WTC11 (cell line): ENCODE measurements at regions not wholly inside any gene's neighbourhood (a gene's known extent, or its start where the extent isn't known, plus 50 kb on each side); places are given as distances from the start of the nearest gene placed in this dataset.

ENCODE experiments used
- ATAC-seq: fragments of 200-7000 bp; cut with Tn5 transposase; 2 replicates; pipeline ENCODE4 v1.10.0; 2021; ENCODE audit warnings: mild to moderate bottlenecking, moderate library complexity
- CTCF ChIA-PET: fragments of 300-600 bp; sonication (Branson Sonifier 250); formaldehyde crosslinking; loops from one replicate; lab custom pipeline; 2021; ENCODE audit warnings: antibody characterized with exemption; lab: Charles Lee
- POLR2A ChIA-PET: fragments of 350-600 bp; sonication (Branson Sonifier 250); formaldehyde crosslinking; loops from one replicate; lab custom pipeline; 2021; ENCODE audit warnings: antibody characterized with exemption; lab: Charles Lee
- DNase-seq: peaks from one replicate; pipeline ENCODE4 v3.0.0; 2021; ENCODE audit warnings: low spot score
- H3K27ac Mint-ChIP-seq: 2 replicates; pipeline ENCODE4 v1.8.0; 2021; ENCODE audit warnings: mixed read lengths
- H3K27me3 Mint-ChIP-seq: 2 replicates; pipeline ENCODE4 v1.8.0; 2021; ENCODE audit warnings: low read depth, mild to moderate bottlenecking, moderate library complexity, mixed read lengths
- H3K36me3 Mint-ChIP-seq: 2 replicates; pipeline ENCODE4 v1.8.0; 2021; ENCODE audit warnings: mixed read lengths
- H3K4me1 Mint-ChIP-seq: 2 replicates; pipeline ENCODE4 v1.8.0; 2022; ENCODE audit warnings: mixed read lengths
- H3K4me3 Mint-ChIP-seq: 2 replicates; pipeline ENCODE4 v1.8.0; 2021; ENCODE audit warnings: mild to moderate bottlenecking, moderate library complexity, mixed read lengths
- H3K9me3 Mint-ChIP-seq: 2 replicates; pipeline ENCODE4 v1.8.0; 2021; ENCODE audit warnings: mixed read lengths
- ATF1 ChIP-seq: sonication (generic); formaldehyde crosslinking; IDR thresholded peaks from 2 replicates; pipeline ENCODE4 v1.8.1; 2023; ENCODE audit warnings: mild to moderate bottlenecking, moderate library complexity, missing genetic modification reagents
- CREM ChIP-seq: sonication (generic); formaldehyde crosslinking; IDR thresholded peaks from 2 replicates; pipeline ENCODE4 v1.8.1; 2022; ENCODE audit warnings: mild to moderate bottlenecking, missing genetic modification reagents, moderate library complexity
- ELF4 ChIP-seq: sonication (generic); formaldehyde crosslinking; IDR thresholded peaks from 2 replicates; pipeline ENCODE4 v1.8.1; 2022; ENCODE audit warnings: low read depth, mild to moderate bottlenecking, moderate library complexity, missing genetic modification reagents
- FOXK1 ChIP-seq: sonication (generic); formaldehyde crosslinking; IDR thresholded peaks from 2 replicates; pipeline ENCODE4 v1.8.0; 2022; ENCODE audit warnings: mild to moderate bottlenecking, moderate library complexity, missing genetic modification reagents
- GABPB1 ChIP-seq: sonication (generic); formaldehyde crosslinking; IDR thresholded peaks from 2 replicates; pipeline ENCODE4 v1.8.1; 2023; ENCODE audit warnings: mild to moderate bottlenecking, missing genetic modification reagents
- GRHL2 ChIP-seq: fragments of 250-450 bp; sonication (Bioruptor Pico); IDR thresholded peaks from 2 replicates; pipeline ENCODE4 v1.8.0; 2022; ENCODE audit warnings: mild to moderate bottlenecking, moderate library complexity; ENCODE audit not compliant: insufficient replicate concordance, severe bottlenecking
- JAZF1 ChIP-seq: fragments of 250-450 bp; sonication (Bioruptor Pico); IDR thresholded peaks from 2 replicates; pipeline ENCODE4 v1.9.0; 2021; ENCODE audit warnings: moderate library complexity, mild to moderate bottlenecking, inconsistent platforms
- KAT7 ChIP-seq: sonication (generic); formaldehyde crosslinking; IDR thresholded peaks from 2 replicates; pipeline ENCODE4 v1.8.1; 2023; ENCODE audit warnings: missing genetic modification reagents, mild to moderate bottlenecking, borderline replicate concordance
- NFE2L1 ChIP-seq: sonication (generic); formaldehyde crosslinking; IDR thresholded peaks from 2 replicates; pipeline ENCODE4 v1.8.1; 2023; ENCODE audit warnings: missing genetic modification reagents
- NFYB ChIP-seq: sonication (generic); formaldehyde crosslinking; conservative IDR thresholded peaks from 2 replicates; pipeline ENCODE4 v1.8.0; 2022; ENCODE audit warnings: low read depth, missing genetic modification reagents
- PRDM15 ChIP-seq: sonication (generic); formaldehyde crosslinking; IDR thresholded peaks from 2 replicates; pipeline ENCODE4 v1.8.0; 2022; ENCODE audit warnings: missing genetic modification reagents
- PREB ChIP-seq: sonication (generic); formaldehyde crosslinking; IDR thresholded peaks from 2 replicates; pipeline ENCODE4 v1.8.1; 2022; ENCODE audit warnings: mild to moderate bottlenecking, missing genetic modification reagents, moderate library complexity, borderline replicate concordance
- TP53 ChIP-seq: sonication (generic); formaldehyde crosslinking; IDR thresholded peaks from 2 replicates; pipeline ENCODE4 v1.8.1; 2023; ENCODE audit warnings: mild to moderate bottlenecking, missing genetic modification reagents
- USF2 ChIP-seq: sonication (generic); formaldehyde crosslinking; IDR thresholded peaks from 2 replicates; pipeline ENCODE4 v1.8.1; 2023; ENCODE audit warnings: mild to moderate bottlenecking, missing genetic modification reagents, moderate library complexity
- ZNF138 ChIP-seq: sonication (generic); formaldehyde crosslinking; conservative IDR thresholded peaks from 2 replicates; pipeline ENCODE4 v1.8.1; 2022; ENCODE audit warnings: mild to moderate bottlenecking, moderate library complexity, missing genetic modification reagents
- ZNF232 ChIP-seq: sonication (generic); formaldehyde crosslinking; IDR thresholded peaks from 2 replicates; pipeline ENCODE4 v1.8.0; 2022; ENCODE audit warnings: mild to moderate bottlenecking, missing genetic modification reagents
- ZNF263 ChIP-seq: sonication (generic); formaldehyde crosslinking; IDR thresholded peaks from 2 replicates; pipeline ENCODE4 v1.8.1; 2022; ENCODE audit warnings: low read depth, mild to moderate bottlenecking, moderate library complexity, missing genetic modification reagents

DNA sequence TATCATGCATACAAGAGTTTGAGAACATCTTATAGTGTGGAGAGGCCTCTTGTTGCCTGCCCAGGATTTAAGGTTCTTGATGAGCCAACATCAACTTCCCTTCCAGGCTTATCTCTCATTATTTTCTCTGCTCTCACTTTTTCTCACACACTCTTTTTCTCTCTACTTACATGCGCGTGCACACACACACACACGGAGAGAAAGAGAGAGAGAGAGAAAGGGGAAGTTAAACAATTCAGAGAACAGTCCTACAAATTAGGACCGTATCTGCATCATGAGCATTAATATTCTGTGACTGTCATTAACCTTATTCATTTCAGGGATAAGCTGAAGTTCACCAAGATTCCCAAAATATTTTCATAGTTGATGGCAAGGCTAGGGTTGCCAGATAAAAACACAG lies 269.0 kb downstream of the ZNF621 start:
- Mint-ChIP-seq H3K4me3 (no peak overlapping the region), H3K27ac (no peak overlapping the region), H3K4me1 (peaks cover 5% of the 10 kb centered on the region; the same call in 1 of the 2 replicates), H3K27me3 (no peaks in the 10 kb centered on the region), H3K9me3 (peaks cover 14% of the 10 kb centered on the region), H3K36me3 (0 out of 2 replicates have a peak, but pooled peaks cover 4% of the 10 kb centered on the region)
- no peak for TF ChIP-seq GABPB1 (CRISPR knock-in tag)
- DNase-seq (no peak), ATAC-seq (no peak)
- CTCF ChIA-PET, result no interaction called here
- POLR2A ChIA-PET, result no interaction called here

DNA sequence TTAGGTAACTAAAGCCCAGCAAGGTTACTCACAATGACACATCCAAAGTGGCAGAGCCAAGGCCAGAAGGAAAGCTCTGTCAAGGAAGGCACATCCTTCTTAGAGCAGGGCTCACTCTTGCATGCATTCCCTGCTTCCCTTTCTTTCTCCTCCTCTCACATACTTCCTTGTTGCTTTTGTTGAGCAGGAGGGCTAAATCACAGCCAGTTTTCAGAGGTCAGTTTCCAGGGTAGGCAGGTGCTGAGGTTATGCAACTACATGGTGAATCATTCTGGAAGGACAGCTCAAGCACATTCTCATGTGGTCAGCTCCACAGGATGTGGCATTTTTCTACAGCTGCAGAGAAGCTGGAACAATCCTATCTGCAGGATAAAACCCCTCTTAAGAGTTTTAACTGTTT lies 275.6 kb downstream of the ZNF621 start:
- POLR2A ChIA-PET, result no interaction called here
- H3K36me3 Mint-ChIP-seq, result no peaks in the 10 kb centered on the region; the same call in 1 of the 2 replicates
- no peak for TF ChIP-seq ATF1
- TF ChIP-seq PREB, result no peak
- no peak for TF ChIP-seq ZNF263 (CRISPR knock-in tag)
- TF ChIP-seq ZNF138, result no peak
- no peak for TF ChIP-seq USF2
- no peak for TF ChIP-seq FOXK1 (CRISPR knock-in tag)
- TF ChIP-seq ZNF232 (CRISPR knock-in tag), result no peak
- no peak for TF ChIP-seq PRDM15 (CRISPR knock-in tag)
- TF ChIP-seq NFE2L1 (CRISPR knock-in tag), result no peak
- TF ChIP-seq, all 79 proteins: peak for 0
- H3K4me3 Mint-ChIP-seq, result no peak overlapping the region
- CTCF ChIA-PET, result interaction anchor here (1.1 to 1.6 kb wide), 2 partner anchors 9 to 216 kb away, joined by 3 to 4 read pairs; no protein-coding TSS in a partner anchor
- peaks cover 19% of the 10 kb centered on the region for H3K4me1 Mint-ChIP-seq
- ATAC-seq, result peak; percentile 65
- H3K27me3 Mint-ChIP-seq, result no peaks in the 10 kb centered on the region
- peaks cover 11% of the 10 kb centered on the region for H3K9me3 Mint-ChIP-seq
- no peak overlapping the region for H3K27ac Mint-ChIP-seq
- DNase-seq, result no peak

- CTCF ChIA-PET, result interaction anchor here (1.6 kb wide), 1 partner anchor 216 kb away, joined by 4 read pairs; no protein-coding TSS in a partner anchor
- H3K4me3 Mint-ChIP-seq, result no peak overlapping the region
- no peak overlapping the region for H3K27ac Mint-ChIP-seq
- H3K27me3 Mint-ChIP-seq, result no peaks in the 10 kb centered on the region
- ATAC-seq, result no peak; the same call in 1 of the 2 replicates
- TF ChIP-seq NFYB (CRISPR knock-in tag), result no peak
- TF ChIP-seq NFE2L1 (CRISPR knock-in tag), result no peak
- TF ChIP-seq JAZF1 (CRISPR knock-in tag), result no peak
- no peak for TF ChIP-seq TP53 (CRISPR knock-in tag)
- no peak for TF ChIP-seq ELF4 (CRISPR knock-in tag)
- TF ChIP-seq KAT7 (CRISPR knock-in tag), result no peak
- TF ChIP-seq CREM, result no peak
- no peak for TF ChIP-seq GRHL2 (CRISPR knock-in tag)
- H3K9me3 Mint-ChIP-seq, result peaks cover 11% of the 10 kb centered on the region
- DNase-seq, result no peak
- no peaks in the 10 kb centered on the region; the same call in 1 of the 2 replicates for H3K36me3 Mint-ChIP-seq
- peaks cover 17% of the 10 kb centered on the region for H3K4me1 Mint-ChIP-seq
- POLR2A ChIA-PET, result no interaction called here
Observed at GRCh38 chr3:40801284-40801741, 276.6 kb downstream of the ZNF621 start.
